Activated CD4-positive, alpha-beta T cell treated with anti-CD3 and anti-CD28 coated beads, Interleukin-2, Interleukin-4, amounts not matched to agents 100 ng/mL and 50 ng/mL, durations not matched to agents 16 hours and 8 hours (primary cell): ENCODE measurements at regions not wholly inside any gene's neighbourhood (a gene's known extent, or its start where the extent isn't known, plus 50 kb on each side); places are given as distances from the start of the nearest gene placed in this dataset.

Experiments used
- DNase-seq: peaks from one replicate; pipeline ENCODE4 v3.0.0-alpha.2; 2020; ENCODE audit warnings: low spot score

DNA sequence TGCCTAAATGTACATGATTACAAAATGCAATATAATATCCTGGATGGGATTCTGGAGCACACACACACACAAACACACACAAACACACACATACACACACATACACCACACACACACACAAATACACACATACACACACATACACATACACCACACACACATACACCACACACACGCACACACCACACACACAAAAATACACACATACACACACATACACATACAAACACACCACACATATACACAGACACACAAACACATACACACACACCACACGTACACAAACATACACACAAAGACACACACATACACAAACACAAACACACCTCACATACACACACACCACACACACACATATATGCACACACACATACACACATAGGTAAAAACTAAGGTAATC lies 134.6 kb upstream of the SYNDIG1 start:
- no peak for DNase-seq

DNA sequence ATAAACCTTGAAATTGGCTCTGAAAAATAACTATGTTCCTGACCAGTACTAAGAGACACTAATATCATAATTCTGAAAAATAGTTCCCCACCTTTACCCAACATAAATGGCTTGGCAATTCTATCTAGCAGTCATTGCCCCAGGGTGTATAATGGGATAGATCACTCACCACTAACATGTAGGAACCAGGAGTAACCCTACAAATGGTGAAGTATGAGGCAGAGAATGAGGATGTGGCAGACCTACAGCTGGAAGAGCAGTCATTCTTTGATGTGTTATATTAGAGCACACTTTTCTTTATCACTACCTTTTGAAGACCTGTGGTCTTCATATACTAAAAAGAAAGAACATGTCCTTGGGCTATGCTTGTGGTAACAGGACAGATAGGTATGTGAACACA lies 136.5 kb upstream of the SYNDIG1 start:
- DNase-seq = no peak

DNA sequence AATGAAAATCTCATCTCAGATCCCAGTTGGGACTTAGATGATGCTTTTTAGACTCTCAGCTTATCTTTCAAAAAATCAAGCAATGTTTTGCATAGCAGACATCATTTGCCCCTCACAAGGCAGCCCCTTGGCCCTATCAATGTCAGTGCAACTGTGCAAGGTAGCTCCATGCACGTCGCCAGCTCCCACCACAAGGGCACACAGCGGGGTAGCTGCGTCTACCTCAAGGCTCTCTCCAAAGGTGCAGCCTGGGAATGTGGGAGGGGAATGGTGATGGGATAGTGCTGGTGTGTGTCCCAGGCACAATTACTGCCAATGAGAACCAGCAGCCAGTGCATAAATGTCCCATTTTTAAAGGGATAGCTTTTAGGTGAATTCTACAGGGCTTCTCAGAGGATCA lies 137.5 kb upstream of the SYNDIG1 start:
- no peak for DNase-seq

DNA sequence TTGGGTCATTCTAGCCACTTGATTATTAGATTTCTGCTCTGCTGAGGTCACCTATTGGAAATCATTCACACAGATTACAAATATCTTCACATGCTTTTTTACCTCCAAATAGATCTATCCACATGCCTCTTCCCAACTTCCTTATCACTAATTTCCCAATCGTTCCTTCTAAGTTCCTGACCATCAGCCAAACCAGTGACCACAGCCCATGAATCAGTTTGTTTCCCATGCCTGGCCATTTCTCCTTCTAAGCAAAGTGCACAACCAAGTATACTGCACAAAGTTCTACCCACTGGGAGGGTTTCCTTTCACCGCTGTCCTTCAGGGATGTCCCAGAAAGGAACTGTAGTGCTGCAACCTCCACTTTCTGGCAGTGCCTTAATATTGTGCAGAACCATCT lies 140.5 kb upstream of the SYNDIG1 start:
- DNase-seq = no peak

DNA sequence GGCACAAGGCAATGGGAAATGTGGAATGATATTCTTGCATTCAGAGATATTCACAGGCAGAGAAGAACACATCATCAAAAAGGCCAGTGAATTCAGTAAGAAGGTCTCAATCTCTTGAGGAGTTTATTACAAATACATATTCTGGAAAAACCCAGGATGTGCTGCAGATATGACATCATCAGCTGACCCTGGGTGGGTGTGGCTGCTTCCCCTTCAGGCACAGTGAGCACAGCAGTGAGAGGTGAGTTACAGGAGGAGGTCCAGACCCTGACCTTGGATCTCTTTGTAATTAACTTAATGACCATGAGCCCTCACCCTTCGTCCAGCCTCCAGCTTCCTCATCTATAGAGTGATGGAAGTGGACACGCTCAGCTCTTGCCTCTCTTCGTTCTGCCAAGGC lies 147.5 kb upstream of the SYNDIG1 start:
- DNase-seq = no peak

DNA sequence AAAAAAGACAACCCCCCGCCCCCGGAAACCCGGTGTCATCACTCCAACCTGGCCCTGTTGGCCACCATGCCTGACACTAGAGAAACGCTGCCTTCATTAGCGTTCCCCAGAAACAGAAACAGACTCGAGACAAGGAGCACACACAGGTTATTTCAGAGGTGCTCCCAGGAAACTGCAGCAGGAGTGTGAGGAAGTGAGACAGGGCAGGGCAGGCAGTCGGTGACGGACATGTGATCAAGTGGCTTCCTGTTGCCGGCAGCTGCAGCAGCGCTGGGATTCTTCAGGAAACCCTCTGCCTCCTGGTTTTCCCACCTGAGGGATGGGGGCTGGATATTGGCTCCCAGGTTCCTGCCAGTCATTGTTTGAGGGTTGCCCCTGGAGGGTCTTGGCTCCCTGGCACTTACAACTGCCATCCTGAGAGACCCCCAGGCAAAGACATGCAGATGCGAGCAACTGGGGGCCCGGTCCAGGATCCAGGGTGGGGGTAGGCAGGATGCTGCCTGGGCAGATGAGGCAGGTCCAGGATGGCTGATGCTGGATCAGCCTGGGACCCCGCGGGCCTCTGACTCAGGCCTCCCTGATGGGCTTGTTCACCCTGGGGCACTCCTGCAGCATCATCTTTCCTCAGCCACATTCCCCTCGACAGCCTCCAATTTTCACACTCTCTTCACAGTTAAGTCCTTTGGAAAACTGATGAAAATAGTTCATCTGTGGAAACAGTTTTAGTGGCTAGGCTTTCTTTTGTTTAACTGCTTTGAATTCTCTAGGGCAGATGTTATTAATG lies 150.7 kb upstream of the SYNDIG1 start:
- no peak for DNase-seq

DNA sequence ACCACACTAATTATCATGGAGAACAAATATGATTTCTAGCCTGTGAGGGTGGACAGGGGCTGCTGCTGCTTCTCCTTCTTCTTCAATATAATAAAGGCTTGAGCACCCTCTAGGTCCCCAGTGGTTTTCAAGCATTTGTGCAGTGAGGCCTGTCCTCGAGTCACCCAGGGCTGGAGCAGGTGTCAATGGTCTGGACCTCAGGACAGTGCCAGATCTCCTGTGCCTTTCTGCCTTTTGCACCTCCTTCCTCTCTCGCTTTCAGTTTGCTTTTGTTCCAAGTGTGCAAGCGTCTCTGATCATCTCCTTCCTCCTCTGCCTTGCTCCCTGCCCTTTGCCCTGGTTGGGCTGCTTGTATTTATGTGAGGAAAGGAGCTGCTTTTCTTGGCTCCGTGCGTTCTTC lies 152.2 kb upstream of the SYNDIG1 start:
- DNase-seq = no peak

DNA sequence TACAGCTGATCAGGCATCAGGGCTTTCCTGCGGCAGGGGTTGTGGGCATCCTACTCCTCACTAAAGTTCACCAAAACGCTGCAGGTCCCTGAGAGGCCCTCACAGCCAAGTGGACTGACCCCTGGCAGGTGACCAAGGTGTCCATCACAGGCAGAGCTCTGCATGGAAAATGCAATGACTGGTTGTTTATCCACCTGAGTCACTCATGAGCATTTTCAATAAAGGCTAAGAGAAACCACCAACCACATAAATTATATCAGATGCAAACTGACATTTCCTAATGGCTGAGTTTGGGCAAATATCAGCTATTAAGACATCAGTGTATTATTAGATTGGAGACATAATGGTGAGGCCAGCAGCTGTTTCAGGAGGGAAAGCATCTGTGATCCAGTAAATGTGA lies 152.7 kb upstream of the SYNDIG1 start:
- DNase-seq = no peak

DNA sequence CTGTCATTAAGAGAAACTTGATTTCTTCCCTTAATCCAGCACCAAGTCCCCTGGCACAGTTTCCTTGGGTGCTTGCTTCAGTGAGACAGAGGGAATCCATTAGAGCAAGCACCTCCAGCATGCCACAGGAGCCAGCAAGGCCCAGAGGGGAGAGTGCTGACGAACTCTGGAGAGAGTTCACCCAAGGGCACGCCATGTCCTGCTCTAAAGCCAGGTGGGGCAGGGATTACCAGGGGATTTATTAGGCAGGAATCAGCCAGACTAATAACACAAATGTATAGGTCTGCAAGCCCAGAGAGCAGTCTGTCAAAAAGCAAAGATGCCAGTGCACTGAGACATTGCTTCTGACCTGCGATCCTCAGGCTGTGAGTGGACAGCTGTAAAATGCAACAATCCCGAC lies 155.4 kb upstream of the SYNDIG1 start:
- DNase-seq = no peak

DNA sequence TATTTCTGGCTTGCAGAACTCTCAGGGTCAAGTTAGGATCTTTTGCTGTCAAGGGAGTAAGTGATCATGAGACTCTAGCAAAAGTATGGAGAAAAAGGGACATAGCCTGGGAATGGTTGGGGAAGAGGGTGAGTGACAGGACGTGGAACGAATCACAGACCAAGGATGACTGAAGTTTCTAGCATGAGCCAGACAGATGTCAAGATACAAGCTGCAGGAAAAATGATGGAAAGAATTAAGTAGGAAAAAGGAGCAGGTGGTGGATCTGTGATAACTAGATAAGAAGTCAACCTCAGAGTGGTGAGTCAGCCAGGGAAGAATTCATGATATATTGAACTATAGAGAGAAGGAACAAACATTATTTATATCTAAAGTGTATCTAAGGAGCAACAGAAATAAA lies 159.8 kb upstream of the SYNDIG1 start:
- DNase-seq = no peak

DNA sequence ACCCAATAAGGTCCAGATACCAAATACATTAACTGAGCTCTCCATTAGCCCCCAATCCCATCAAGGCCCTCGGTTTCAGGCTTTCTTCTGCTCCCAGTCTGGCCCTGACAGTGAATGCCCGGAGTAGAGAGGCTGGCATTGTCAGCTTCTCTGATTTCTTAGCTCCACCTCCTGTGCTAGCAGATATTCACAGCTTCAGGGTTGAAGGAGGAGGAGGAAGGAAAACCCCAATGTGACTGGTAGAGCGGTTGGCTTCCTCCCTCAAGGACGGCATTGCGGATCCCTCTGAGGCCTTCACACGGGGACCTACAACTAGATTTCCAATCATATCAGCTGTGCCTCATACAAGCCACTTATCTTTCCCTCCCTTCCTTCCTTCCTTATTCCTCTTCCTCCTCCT lies 164.1 kb upstream of the SYNDIG1 start:
- no peak for DNase-seq

DNA sequence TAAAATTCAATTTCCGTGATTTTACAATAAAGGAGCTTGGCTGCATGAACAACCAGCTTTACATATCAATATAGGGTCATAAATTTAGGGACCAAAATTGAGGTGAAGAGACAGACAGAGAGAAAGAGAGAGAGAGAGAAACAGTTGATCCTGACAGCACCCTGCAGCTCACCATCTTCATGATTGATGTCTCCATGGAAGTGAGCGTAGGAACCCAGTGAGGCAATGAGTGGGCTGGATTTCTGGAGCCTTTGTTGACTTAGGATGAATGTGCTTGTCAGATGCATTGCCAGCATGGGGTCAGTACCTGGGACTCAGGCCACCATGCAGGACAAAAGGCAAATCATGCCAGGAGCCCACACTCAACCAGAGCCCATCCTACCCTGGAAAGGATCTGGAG lies 165.1 kb upstream of the SYNDIG1 start:
- DNase-seq = no peak

DNA sequence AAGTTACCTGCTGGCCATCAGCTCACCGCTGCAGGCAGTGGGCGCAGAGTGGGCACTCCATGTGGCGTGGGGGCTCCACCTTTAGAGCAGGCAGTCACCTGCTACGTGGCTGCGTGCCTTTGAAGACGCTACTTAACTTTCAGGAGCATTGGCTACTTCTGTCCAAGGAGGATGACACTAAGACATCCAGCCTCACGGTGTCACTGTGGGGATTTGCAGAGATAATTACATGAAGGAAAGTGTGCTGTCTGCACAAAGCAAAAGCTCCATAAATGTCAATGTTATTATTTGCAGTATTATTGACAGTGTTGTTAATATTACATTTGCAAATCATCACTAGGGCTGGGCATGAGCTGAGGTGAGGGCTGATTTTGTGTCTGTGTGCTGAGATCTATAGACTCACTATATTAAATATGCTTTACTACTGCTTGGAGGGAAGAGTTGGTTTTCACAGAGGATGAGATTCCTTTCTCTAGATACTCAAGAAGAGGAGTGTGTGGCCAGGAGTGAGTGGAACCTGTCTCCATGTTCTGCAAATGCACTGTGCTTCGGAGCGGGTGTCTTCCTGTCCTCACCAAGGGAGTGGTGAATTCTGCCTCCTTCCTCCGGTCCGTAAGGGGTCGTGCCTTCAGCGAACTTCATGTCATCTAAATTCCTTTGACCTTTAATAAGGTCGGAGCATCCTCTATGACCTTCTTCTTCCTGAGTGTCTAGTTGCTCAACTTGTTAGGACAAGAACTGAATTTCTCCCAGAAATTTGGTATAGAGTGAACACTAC lies 165.8 kb upstream of the SYNDIG1 start:
- DNase-seq = no peak

DNA sequence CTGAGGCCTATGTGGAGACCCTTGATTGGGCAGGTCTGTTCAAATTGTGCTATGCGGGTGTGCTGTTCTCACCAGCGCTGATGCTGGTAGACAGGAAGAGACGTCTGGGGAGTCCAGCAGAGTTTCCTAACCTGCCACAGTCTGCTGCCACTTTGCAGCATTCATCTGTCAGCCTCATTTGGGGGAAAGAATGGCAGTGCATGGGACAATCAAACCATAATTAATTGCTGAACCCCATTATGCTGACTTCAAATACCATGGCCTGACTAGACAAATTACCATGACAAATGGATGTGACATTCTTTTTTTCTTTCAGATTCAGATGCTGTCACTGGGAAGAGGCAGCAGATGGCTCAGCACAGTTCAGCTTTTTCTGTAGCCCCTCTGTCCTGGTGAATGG lies 171.4 kb upstream of the SYNDIG1 start:
- DNase-seq = no peak

DNA sequence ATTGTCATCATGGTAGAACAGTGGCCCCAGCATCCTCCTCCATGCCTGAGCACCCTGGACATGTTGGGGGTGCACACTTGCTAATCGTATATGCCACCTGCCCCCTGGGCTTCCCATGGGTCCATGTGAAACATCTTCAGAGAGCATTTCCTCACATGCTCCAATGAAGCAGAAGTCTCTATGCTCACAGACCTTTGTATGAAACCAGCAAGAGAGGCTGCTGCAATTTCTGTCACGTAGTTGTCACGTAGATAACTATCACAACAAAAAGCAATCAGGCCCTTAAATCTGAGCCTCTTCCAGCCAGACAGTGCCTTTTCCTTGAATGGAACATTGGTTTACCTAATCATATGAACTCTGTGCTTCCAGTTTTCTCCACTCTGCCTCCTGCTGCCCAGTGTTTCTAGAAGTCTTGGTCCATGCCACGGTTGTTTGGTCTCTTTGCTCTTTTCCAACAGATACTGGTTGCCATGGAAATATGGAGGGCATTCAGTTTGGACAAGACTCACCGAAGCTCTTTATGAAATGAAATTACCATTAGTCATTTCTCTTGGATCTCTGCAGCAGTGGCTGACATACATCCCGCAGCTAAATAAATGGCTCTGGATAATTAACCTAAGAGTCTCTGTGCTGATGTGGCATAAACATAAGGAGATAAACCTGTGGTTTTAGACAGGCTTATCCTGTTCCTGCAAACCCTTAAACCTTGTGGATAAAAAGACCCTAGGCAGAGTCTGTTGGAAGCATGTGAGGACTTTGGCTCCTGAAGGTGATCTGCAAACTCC lies 172.8 kb upstream of the SYNDIG1 start:
- DNase-seq = no peak

DNA sequence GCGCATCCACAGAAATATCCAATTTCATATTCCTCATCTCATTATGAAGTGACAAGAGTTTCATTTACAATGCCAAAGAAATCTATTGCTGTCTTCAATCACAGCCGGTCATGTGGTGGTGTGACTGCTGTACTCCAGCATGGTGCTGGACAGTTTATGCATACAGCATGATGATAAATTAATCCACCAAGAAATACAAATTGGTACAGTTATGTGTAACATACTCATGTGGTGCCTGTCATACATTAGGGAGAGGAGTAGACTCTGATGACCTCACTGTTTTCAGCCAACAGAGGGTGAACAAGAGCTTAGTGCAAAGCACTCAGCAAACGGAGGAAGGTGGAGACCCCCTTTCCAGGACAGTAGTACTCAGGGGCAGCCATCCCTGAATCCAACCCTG lies 178.4 kb upstream of the SYNDIG1 start:
- no peak for DNase-seq

DNA sequence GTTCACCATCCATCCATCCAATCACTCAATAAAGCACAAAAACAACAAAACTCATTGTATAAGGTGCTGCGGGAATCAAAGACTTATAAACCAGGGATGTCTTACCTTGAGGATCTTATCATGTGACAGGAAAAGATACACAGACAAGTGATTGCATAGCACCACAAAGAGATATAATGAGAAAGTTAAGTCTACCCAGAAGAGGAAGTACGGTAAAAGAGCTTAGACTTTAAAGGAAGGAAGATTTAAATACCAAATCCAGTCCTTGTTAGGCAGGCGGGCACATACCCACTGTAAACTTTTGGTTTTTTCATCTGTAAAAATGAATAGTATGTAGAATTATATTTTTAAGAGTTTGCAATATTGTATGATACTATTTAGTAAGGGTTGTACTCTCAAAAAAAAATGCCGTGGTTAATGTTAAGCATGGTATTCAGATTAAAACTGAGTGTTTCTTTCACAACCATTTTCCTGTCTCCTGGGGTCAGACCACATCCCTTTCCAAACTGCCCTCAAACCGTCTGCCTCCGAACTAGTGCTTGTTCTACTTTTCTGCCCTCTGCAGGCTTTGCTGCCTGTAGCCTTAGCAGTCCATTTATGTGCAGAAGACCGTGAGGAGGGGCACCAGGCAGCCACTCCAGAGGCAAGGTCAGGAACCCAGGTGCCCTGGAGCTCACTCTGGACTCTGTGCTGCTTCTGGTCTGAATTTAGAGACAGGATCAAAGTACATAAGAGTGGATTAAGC lies 179.5 kb upstream of the SYNDIG1 start:
- DNase-seq = peak; percentile 44

DNA sequence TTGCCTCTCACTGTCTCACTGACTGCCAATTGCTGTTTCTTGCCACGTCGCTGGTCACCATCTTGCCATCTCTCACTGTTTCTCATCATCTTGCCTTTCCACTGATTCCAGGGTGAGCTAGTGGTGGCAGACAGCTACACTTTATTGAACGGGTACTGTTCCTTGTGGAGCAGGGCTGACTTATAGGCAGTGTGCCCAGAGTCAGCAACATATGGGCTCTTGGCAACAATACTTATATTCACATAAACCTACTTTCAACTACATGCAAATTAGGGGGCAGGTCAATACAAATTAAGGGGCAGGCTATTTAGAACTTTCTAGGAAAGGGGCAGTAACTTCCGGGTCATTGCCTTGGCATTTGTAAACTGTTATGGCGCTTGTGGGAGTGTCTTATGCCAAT lies 186.2 kb upstream of the SYNDIG1 start:
- no peak for DNase-seq

DNA sequence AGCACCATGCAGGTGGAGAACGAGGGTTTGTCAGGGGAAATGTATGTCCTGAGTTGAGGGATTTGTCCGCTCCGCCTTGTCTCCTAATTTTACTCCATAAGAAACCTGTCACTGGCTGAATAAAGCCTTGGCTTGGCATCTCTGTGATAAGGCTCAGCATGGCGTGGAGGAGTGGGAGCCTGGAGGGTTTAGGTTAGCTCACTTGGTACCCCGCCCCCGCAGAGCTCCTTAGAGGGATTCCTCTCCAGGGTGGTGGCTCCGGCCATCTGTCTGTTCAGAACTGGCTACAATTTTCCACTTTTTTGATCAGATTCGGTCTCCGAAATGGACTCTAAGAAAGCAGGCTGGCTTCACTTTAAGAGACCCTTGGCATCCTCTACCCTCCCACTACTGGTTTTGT lies 192.2 kb upstream of the SYNDIG1 start:
- DNase-seq = no peak

DNA sequence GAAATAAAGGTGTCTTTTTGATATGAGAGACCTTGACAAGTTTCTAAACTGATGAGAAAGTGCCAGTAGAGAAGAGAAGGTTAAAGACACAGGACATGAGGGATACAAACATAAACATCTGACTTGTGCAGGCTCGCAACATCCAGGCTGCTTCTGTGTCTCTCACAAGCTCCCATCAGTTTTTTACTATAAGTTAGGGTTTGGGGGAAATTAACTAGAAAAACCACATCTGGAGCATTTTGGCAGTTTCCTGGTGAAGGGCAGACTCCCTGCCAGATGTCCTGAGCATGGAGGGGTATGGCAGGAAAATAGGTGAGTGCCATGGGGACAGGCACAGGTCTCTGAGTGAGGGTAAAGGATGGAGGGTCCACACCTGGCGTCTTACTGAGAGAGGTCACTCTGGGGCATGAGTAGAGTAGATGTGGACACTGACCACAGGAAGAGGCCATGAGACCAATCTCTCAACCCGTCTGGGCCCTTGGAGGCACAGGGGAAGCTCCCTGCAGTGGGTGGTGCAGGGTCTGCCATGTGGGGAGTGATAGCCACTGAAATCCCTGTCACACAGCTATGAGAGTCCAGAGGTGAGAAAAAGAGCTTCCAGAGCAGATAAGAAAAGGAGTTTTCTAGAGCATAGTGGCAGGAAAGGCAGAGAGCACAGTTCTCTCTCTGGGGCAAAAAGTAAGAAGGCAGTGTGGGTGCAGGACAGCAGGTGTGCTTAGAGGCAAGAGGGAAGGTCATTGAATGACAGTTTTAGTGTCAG lies 193.3 kb upstream of the SYNDIG1 start:
- DNase-seq = no peak

DNA sequence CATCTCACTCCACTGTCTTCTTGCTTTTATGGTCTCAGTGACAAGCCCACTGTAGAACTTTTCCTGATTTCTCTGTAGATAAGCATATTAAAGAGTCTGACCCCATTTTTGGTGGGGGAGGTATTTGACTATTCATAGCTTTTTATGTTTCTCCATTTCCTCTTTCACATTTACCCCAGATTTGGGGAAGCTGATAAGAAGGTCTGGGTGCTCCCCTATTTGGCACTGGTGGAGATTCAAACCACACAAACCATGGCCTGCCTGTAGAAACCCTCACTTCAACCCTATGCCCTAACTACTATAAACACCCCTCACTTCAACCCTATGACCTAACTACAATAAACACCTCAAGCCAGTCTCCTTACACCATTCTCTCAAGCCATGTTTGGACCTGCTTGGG lies 196.2 kb upstream of the SYNDIG1 start:
- DNase-seq = no peak

DNA sequence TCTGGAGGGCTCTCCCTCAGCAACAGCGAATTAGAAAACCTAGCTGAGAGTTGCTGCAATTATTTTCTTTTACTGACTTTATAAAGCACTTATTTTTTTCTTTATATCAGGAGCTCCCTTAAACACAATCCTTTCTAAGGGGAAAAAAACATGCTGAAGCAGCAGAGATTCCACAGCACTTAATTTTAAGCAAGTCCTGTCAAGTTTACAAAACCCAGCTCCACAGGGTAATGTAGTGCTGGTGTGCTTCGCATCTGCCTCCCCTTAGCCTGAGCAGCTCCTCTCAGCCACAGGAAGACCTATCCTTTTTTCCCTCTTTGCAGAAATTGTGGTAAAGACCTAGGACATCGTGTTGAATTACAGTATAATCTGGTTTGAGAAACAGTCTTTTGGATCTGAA lies 208.1 kb upstream of the SYNDIG1 start:
- no peak for DNase-seq
